T follicular helper cell (primary cell): ENCODE measurements at regions not wholly inside any gene's neighbourhood (a gene's known extent, or its start where the extent isn't known, plus 50 kb on each side); places are given as distances from the start of the nearest gene placed in this dataset.
"Not testable (repeated sequence)": the region's sequence is repeated elsewhere in the genome, so short reads cannot be mapped to it uniquely, and the experiment has no call there.

ENCODE experiments used
- DNase-seq: peaks from one replicate; pipeline ENCODE4 v3.0.0-alpha.2; 2020; ENCODE audit warnings: low read depth

GRCh38 chr2:193843675-193844074 is 1648.9 kb upstream of the TMEFF2 start:
- no peak for DNase-seq

GRCh38 chr2:193841384-193842150 is 1646.8 kb upstream of the TMEFF2 start:
- DNase-seq: no peak

GRCh38 chr2:193837111-193837738 is 1642.5 kb upstream of the TMEFF2 start:
- DNase-seq: no peak

- DNase-seq: not testable (repeated sequence)
These were observed 1641.8 kb upstream of the TMEFF2 start for GRCh38 chr2:193836424-193837006.

GRCh38 chr2:193833895-193834294 is 1639.2 kb upstream of the TMEFF2 start:
- not testable (repeated sequence) for DNase-seq

GRCh38 chr2:193824474-193824873 is 1629.7 kb upstream of the TMEFF2 start:
- no peak for DNase-seq

- no peak for DNase-seq
These were observed 1624.2 kb upstream of the TMEFF2 start for GRCh38 chr2:193818801-193819499.

- no peak for DNase-seq
These were observed 1621.3 kb upstream of the TMEFF2 start for GRCh38 chr2:193816008-193816407.

- no peak for DNase-seq
These were observed 1615.8 kb upstream of the TMEFF2 start for GRCh38 chr2:193810533-193810932.

GRCh38 chr2:193808877-193809276 is 1614.1 kb upstream of the TMEFF2 start:
- DNase-seq: no peak

- DNase-seq: no peak
These were observed 1611.5 kb upstream of the TMEFF2 start for GRCh38 chr2:193806088-193806774.

- no peak for DNase-seq
These were observed 1602.1 kb upstream of the TMEFF2 start for GRCh38 chr2:193796847-193797246.

GRCh38 chr2:193793914-193794313 is 1599.2 kb upstream of the TMEFF2 start:
- no peak for DNase-seq

- no peak for DNase-seq
These were observed 1588.9 kb upstream of the TMEFF2 start for GRCh38 chr2:193783681-193784080.

GRCh38 chr2:193778293-193778692 is 1583.6 kb upstream of the TMEFF2 start:
- DNase-seq: no peak

GRCh38 chr2:193776988-193777387 is 1582.3 kb upstream of the TMEFF2 start:
- DNase-seq: no peak

GRCh38 chr2:193774166-193774565 is 1579.4 kb upstream of the TMEFF2 start:
- DNase-seq: no peak

GRCh38 chr2:193751299-193751698 is 1556.6 kb upstream of the TMEFF2 start:
- no peak for DNase-seq

GRCh38 chr2:193749485-193749884 is 1554.8 kb upstream of the TMEFF2 start:
- no peak for DNase-seq

GRCh38 chr2:193743089-193743488 is 1548.4 kb upstream of the TMEFF2 start:
- no peak for DNase-seq

GRCh38 chr2:193738892-193739291 is 1544.2 kb upstream of the TMEFF2 start:
- no peak for DNase-seq

GRCh38 chr2:193712912-193713311 is 1518.2 kb upstream of the TMEFF2 start:
- DNase-seq: no peak
